ENCODE measurements at regions not wholly inside any gene's neighbourhood (a gene's known extent, or its start where the extent isn't known, plus 50 kb on each side); places are given as distances from the start of the nearest gene placed in this dataset.

DNA sequence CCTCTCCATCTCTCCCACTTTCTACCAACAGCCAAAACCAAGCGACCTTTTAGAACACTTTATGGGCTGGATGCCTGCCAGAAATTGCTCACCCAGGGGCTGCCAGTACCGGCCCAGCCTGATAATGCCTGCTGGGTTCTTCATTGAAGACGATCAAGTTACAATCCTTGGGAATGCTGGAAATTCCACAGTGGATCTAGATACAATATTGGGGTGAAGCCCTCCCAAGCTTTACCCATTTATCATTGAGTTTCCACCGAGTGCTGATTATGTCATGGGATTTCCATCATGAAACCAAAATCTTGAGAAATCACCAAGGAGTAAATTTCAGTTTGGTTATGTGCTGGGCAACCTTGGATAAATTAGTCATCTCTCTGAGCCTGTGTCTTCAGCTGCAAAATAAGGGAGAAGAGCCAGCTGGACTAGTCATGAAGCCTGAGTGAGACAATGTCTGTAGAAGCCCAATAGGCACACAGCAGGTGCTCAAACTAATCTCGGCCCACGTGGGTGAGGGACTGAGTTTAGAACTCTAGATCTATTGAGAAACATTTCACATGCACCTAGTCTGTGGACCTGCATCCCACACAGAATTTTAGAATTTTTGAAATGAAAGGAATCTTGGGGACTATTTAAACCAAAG lies 75.5 kb upstream of the CLMN start:
- no peak overlapping the region for H3K4me2 ChIP-seq
- no peak overlapping the region for H3K9ac ChIP-seq
- H3K27ac ChIP-seq, result no peak overlapping the region
- H3K36me3 ChIP-seq (ENCODE audit: insufficient read depth), result no peaks in the 10 kb centered on the region
- H3K27me3 ChIP-seq (ENCODE audit: insufficient read depth, low read depth), result no peaks in the 10 kb centered on the region
- no peak overlapping the region for H2AFZ ChIP-seq (ENCODE audit: low read depth)
- H3K4me1 ChIP-seq (ENCODE audit: low read depth, poor library complexity, severe bottlenecking), result no peaks in the 10 kb centered on the region
- TF ChIP-seq, protein P1, sequence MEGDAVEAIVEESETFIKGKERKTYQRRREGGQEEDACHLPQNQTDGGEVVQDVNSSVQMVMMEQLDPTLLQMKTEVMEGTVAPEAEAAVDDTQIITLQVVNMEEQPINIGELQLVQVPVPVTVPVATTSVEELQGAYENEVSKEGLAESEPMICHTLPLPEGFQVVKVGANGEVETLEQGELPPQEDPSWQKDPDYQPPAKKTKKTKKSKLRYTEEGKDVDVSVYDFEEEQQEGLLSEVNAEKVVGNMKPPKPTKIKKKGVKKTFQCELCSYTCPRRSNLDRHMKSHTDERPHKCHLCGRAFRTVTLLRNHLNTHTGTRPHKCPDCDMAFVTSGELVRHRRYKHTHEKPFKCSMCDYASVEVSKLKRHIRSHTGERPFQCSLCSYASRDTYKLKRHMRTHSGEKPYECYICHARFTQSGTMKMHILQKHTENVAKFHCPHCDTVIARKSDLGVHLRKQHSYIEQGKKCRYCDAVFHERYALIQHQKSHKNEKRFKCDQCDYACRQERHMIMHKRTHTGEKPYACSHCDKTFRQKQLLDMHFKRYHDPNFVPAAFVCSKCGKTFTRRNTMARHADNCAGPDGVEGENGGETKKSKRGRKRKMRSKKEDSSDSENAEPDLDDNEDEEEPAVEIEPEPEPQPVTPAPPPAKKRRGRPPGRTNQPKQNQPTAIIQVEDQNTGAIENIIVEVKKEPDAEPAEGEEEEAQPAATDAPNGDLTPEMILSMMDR (conservative IDR thresholded peaks at IDR 0.05; ENCODE audit: low read depth, low read length), result no peak
- H3K79me2 ChIP-seq (ENCODE audit: insufficient read depth, low read depth), result no peaks in the 10 kb centered on the region
- no peaks in the 10 kb centered on the region for H4K20me1 ChIP-seq (ENCODE audit: insufficient read depth)
- H3K4me3 ChIP-seq (IDR thresholded peaks at IDR 0.05; ENCODE audit: insufficient read depth, low read depth, low read length), result no peak overlapping the region

- Histone ChIP-seq H3K4me3 (IDR thresholded peaks at IDR 0.05; ENCODE audit: insufficient read depth, low read depth, low read length) (no peak overlapping the region), H3K4me2 (no peak overlapping the region), H3K9ac (no peak overlapping the region), H3K27ac (no peak overlapping the region), H4K20me1 (ENCODE audit: insufficient read depth) (no peaks in the 10 kb centered on the region), H2AFZ (ENCODE audit: low read depth) (no peak overlapping the region), H3K4me1 (ENCODE audit: low read depth, poor library complexity, severe bottlenecking) (no peaks in the 10 kb centered on the region), H3K36me3 (ENCODE audit: insufficient read depth) (no peaks in the 10 kb centered on the region), H3K27me3 (ENCODE audit: insufficient read depth, low read depth) (no peaks in the 10 kb centered on the region), H3K79me2 (ENCODE audit: insufficient read depth, low read depth) (no peaks in the 10 kb centered on the region)
- TF ChIP-seq, protein P1 (conservative IDR thresholded peaks at IDR 0.05; ENCODE audit: low read depth, low read length), result no peak
Observed at GRCh38 chr14:95394297-95395097, 74.8 kb upstream of the CLMN start.

DNA sequence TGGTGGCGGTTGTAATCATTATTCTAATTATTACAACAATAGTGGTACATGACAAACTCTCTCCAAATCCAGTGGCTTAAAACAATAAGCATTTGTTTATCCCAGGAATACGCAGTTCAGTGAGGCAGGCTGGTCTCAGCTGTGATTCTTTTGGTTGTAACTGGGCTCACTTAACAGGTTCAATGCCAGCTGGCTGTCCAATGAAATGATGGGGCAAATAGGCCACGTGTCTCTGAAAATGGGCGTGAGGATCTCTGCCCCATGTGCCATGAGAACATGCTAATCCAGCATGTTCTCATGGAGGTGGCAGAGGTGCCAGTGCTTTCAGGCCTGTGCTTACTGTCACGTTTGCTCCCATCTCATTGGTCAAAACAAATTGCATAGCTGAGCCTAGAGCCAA lies 73.1 kb upstream of the CLMN start:
- Histone ChIP-seq H2AFZ (ENCODE audit: low read depth) (no peak overlapping the region), H3K79me2 (ENCODE audit: insufficient read depth, low read depth) (no peaks in the 10 kb centered on the region), H4K20me1 (ENCODE audit: insufficient read depth) (no peaks in the 10 kb centered on the region), H3K27ac (no peak overlapping the region), H3K4me2 (no peak overlapping the region), H3K4me1 (ENCODE audit: low read depth, poor library complexity, severe bottlenecking) (no peaks in the 10 kb centered on the region), H3K27me3 (ENCODE audit: insufficient read depth, low read depth) (no peaks in the 10 kb centered on the region), H3K9ac (no peak overlapping the region), H3K4me3 (IDR thresholded peaks at IDR 0.05; ENCODE audit: insufficient read depth, low read depth, low read length) (no peak overlapping the region), H3K36me3 (ENCODE audit: insufficient read depth) (no peaks in the 10 kb centered on the region)
- TF ChIP-seq, protein P1 (conservative IDR thresholded peaks at IDR 0.05; ENCODE audit: low read depth, low read length), result no peak

GRCh38 chr14:95391331-95391730 lies 71.6 kb upstream of the CLMN start:
- Histone ChIP-seq H4K20me1 (ENCODE audit: insufficient read depth) (no peaks in the 10 kb centered on the region), H3K4me1 (ENCODE audit: low read depth, poor library complexity, severe bottlenecking) (no peaks in the 10 kb centered on the region), H3K27me3 (ENCODE audit: insufficient read depth, low read depth) (no peaks in the 10 kb centered on the region), H3K79me2 (ENCODE audit: insufficient read depth, low read depth) (no peaks in the 10 kb centered on the region), H3K4me3 (IDR thresholded peaks at IDR 0.05; ENCODE audit: insufficient read depth, low read depth, low read length) (no peak overlapping the region), H3K27ac (no peak overlapping the region), H3K9ac (no peak overlapping the region), H2AFZ (ENCODE audit: low read depth) (no peak overlapping the region), H3K36me3 (ENCODE audit: insufficient read depth) (no peaks in the 10 kb centered on the region), H3K4me2 (no peak overlapping the region)
- TF ChIP-seq, protein P1 (conservative IDR thresholded peaks at IDR 0.05; ENCODE audit: low read depth, low read length), result no peak
